ENCODE measurements at regions not wholly inside any gene's neighbourhood (a gene's known extent, or its start where the extent isn't known, plus 50 kb on each side); places are given as distances from the start of the nearest gene placed in this dataset.

GRCh38 chr6:91633374-91634111, 1046.7 kb upstream of the MAP3K7 start:
- no peak for DNase-seq (ENCODE audit: extremely low read depth, low read depth)

GRCh38 chr6:91632308-91632707, 1045.4 kb upstream of the MAP3K7 start:
- no peak for DNase-seq (ENCODE audit: extremely low read depth, low read depth)

GRCh38 chr6:91631227-91631626, 1044.4 kb upstream of the MAP3K7 start:
- no peak for DNase-seq (ENCODE audit: extremely low read depth, low read depth)

GRCh38 chr6:91626911-91627310, 1040.0 kb upstream of the MAP3K7 start:
- no peak for DNase-seq (ENCODE audit: extremely low read depth, low read depth)

GRCh38 chr6:91613481-91613880, 1026.6 kb upstream of the MAP3K7 start:
- no peak for DNase-seq (ENCODE audit: extremely low read depth, low read depth)

- DNase-seq (ENCODE audit: extremely low read depth, low read depth), result no peak
These were observed 1024.3 kb upstream of the MAP3K7 start for GRCh38 chr6:91611190-91611589.

GRCh38 chr6:91608428-91608827, 1021.6 kb upstream of the MAP3K7 start:
- DNase-seq (ENCODE audit: extremely low read depth, low read depth), result no peak

- no peak for DNase-seq (ENCODE audit: extremely low read depth, low read depth)
These were observed 1019.5 kb upstream of the MAP3K7 start for GRCh38 chr6:91606148-91606901.

GRCh38 chr6:91600561-91600960, 1013.7 kb upstream of the MAP3K7 start:
- DNase-seq (ENCODE audit: extremely low read depth, low read depth), result no peak

GRCh38 chr6:91590191-91590590, 1003.3 kb upstream of the MAP3K7 start:
- DNase-seq (ENCODE audit: extremely low read depth, low read depth), result no peak

- DNase-seq (ENCODE audit: extremely low read depth, low read depth), result no peak
These were observed 993.8 kb upstream of the MAP3K7 start for GRCh38 chr6:91580635-91581034.

- DNase-seq (ENCODE audit: extremely low read depth, low read depth), result no peak
These were observed 988.2 kb upstream of the MAP3K7 start for GRCh38 chr6:91575032-91575431.

- DNase-seq (ENCODE audit: extremely low read depth, low read depth), result no peak
These were observed 987.0 kb upstream of the MAP3K7 start for GRCh38 chr6:91573826-91574416.

GRCh38 chr6:91572878-91573277, 986.0 kb upstream of the MAP3K7 start:
- DNase-seq (ENCODE audit: extremely low read depth, low read depth), result no peak

- DNase-seq (ENCODE audit: extremely low read depth, low read depth), result no peak
These were observed 982.2 kb upstream of the MAP3K7 start for GRCh38 chr6:91569071-91569470.

GRCh38 chr6:91566467-91566866, 979.6 kb upstream of the MAP3K7 start:
- DNase-seq (ENCODE audit: extremely low read depth, low read depth), result no peak

- DNase-seq (ENCODE audit: extremely low read depth, low read depth), result no peak
These were observed 978.3 kb upstream of the MAP3K7 start for GRCh38 chr6:91565207-91565606.

GRCh38 chr6:91562955-91563354, 976.1 kb upstream of the MAP3K7 start:
- no peak for DNase-seq (ENCODE audit: extremely low read depth, low read depth)

- no peak for DNase-seq (ENCODE audit: extremely low read depth, low read depth)
These were observed 973.5 kb upstream of the MAP3K7 start for GRCh38 chr6:91560409-91560808.

- no peak for DNase-seq (ENCODE audit: extremely low read depth, low read depth)
These were observed 954.0 kb upstream of the MAP3K7 start for GRCh38 chr6:91540902-91541301.

- no peak for DNase-seq (ENCODE audit: extremely low read depth, low read depth)
These were observed 952.6 kb upstream of the MAP3K7 start for GRCh38 chr6:91539456-91539855.

GRCh38 chr6:91538622-91539021, 951.8 kb upstream of the MAP3K7 start:
- DNase-seq (ENCODE audit: extremely low read depth, low read depth), result no peak
